Nephron progenitor cell (in vitro differentiated cells): ENCODE measurements at regions not wholly inside any gene's neighbourhood (a gene's known extent, or its start where the extent isn't known, plus 50 kb on each side); places are given as distances from the start of the nearest gene placed in this dataset.

Experiments
- DNase-seq: peaks from one replicate; pipeline ENCODE4 v3.0.0; 2021
- H3K27ac Mint-ChIP-seq: 2 replicates; pipeline ENCODE4 v1.8.0; 2021; ENCODE audit warnings: mild to moderate bottlenecking, moderate library complexity, mixed read lengths
- H3K27me3 Mint-ChIP-seq: 2 replicates; pipeline ENCODE4 v1.8.0; 2021; ENCODE audit warnings: mild to moderate bottlenecking, low read depth, mixed read lengths; ENCODE audit not compliant: poor library complexity
- H3K36me3 Mint-ChIP-seq: 2 replicates; pipeline ENCODE4 v1.8.0; 2021; ENCODE audit warnings: low read depth, mixed read lengths
- H3K4me1 Mint-ChIP-seq: 2 replicates; pipeline ENCODE4 v1.8.0; 2021; ENCODE audit warnings: mixed read lengths
- H3K4me3 Mint-ChIP-seq: 2 replicates; pipeline ENCODE4 v1.8.0; 2021; ENCODE audit warnings: mild to moderate bottlenecking, moderate library complexity, mixed read lengths
- H3K9me3 Mint-ChIP-seq: 2 replicates; pipeline ENCODE4 v1.8.0; 2021; ENCODE audit warnings: mild to moderate bottlenecking, moderate library complexity, mixed read lengths
- CTCF ChIP-seq: fragments of 200-600 bp; sonication (generic); IDR thresholded peaks from 2 replicates; pipeline ENCODE4 v1.5.0; 2021; ENCODE audit warnings: antibody characterized with exemption

DNA sequence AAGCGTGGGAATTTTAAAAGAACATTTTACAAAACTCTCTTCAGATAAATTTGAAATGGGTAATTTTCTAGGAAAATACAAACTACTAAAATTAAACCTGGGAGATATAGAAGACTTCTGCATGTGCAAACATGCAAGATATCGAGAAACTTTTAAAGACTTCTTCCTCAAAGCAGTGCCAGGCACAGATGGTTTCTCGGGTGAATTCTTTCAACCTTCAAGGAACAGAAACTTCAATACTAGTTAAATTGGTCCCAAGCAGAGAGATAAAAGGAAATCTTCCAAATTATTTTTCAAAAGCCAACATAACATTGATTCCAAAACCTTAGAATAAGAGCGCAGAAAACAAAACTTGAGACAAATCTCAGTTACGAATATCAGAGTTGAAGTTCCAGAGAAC is 732.7 kb downstream of the PDCD6IP start:
- peaks cover 2% of the 10 kb centered on the region for H3K27me3 Mint-ChIP-seq
- DNase-seq, result no peak
- no peaks in the 10 kb centered on the region for H3K4me1 Mint-ChIP-seq
- no peaks in the 10 kb centered on the region for H3K36me3 Mint-ChIP-seq
- peaks cover 6% of the 10 kb centered on the region for H3K9me3 Mint-ChIP-seq
- H3K4me3 Mint-ChIP-seq, result no peak overlapping the region
- H3K27ac Mint-ChIP-seq, result no peak overlapping the region
- TF ChIP-seq CTCF, result no peak

GRCh38 chr3:34533451-34533850 is 735.0 kb downstream of the PDCD6IP start:
- Mint-ChIP-seq H3K4me1 (no peaks in the 10 kb centered on the region), H3K27me3 (peaks cover 2% of the 10 kb centered on the region), H3K27ac (no peak overlapping the region), H3K36me3 (no peaks in the 10 kb centered on the region), H3K9me3 (peaks cover 6% of the 10 kb centered on the region), H3K4me3 (no peak overlapping the region)
- no peak for TF ChIP-seq CTCF
- DNase-seq, result no peak

DNA sequence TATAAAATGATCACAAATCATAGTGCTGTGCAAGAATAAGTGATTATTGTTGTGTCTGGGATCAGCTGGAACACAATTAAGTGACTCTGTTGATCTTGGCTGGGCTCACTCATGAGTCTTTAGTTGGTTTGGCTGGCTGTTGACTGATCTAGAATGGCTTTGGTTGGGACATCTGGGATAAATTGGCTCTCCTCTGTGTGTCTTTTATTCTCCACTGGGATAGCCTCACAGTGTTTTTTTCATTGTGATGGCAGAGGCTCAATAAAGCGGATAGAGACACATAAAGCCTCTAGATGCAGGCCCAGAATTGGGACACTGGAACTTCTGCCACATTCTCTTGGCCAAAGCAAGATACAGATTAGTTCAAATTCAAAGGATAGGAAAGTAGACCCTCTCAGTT is 735.6 kb downstream of the PDCD6IP start:
- Mint-ChIP-seq H3K4me1 (no peaks in the 10 kb centered on the region), H3K4me3 (no peak overlapping the region)

DNA sequence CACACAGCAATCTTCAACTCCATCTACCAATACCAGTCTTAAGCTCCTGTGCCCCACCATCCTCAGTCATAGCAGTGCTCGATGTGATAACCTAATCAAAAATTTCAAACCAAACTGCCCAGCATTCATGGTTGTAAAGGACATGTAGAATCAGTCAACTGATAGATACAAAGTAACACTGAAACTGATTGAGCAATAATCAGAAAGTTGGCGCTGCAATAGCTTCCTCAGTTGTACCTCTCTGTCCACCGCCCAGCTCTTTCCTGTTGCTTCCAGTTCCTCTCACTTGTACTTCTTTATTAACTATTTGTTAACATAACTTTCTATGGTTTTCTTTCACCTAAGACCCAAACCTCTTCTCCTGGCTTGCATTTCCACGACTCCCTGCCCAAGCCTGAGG is 745.7 kb downstream of the PDCD6IP start:
- no peak overlapping the region for H3K27ac Mint-ChIP-seq
- no peaks in the 10 kb centered on the region for H3K4me1 Mint-ChIP-seq
- no peak for DNase-seq
- no peaks in the 10 kb centered on the region for H3K9me3 Mint-ChIP-seq
- no peaks in the 10 kb centered on the region for H3K27me3 Mint-ChIP-seq
- no peak overlapping the region for H3K4me3 Mint-ChIP-seq
- H3K36me3 Mint-ChIP-seq, result no peaks in the 10 kb centered on the region
- TF ChIP-seq CTCF, result no peak

More for the DNA sequence above, 735.6 kb downstream of the PDCD6IP start:
- Mint-ChIP-seq H3K27me3 (peaks cover 6% of the 10 kb centered on the region), H3K9me3 (peaks cover 6% of the 10 kb centered on the region), H3K36me3 (no peaks in the 10 kb centered on the region), H3K27ac (no peak overlapping the region)
- DNase-seq, result no peak
- no peak for TF ChIP-seq CTCF

DNA sequence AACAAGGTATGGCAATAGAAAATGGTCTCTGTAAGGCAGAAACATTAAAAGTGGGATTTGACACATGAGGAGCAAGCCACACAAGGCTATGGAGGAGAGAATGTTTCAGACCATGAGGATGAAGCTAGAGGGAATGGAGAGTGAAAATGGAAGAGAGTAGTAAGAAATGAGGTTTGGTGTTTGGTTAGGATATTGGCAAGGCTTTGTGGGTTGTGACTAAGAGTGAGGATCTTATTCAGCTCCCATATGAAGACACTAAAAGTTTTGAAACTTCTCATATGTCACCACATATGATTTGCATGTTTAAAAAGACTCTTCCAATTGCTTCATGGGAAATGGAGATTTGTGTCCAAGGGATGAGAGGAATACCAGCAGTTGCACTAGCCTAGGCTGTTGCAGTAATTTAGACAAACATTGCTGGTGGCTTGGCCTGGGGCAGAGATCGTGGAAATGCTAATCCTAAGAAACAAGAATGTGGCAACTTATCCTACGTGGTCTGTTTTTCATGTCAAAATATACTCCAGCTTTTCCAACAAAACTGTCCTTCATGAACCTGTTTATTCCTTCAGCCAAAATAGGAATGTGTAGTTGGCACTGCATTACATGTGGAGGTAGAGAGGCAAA is 749.0 kb downstream of the PDCD6IP start:
- H3K36me3 Mint-ChIP-seq, result no peaks in the 10 kb centered on the region
- no peak overlapping the region for H3K27ac Mint-ChIP-seq
- H3K4me1 Mint-ChIP-seq, result no peaks in the 10 kb centered on the region
- DNase-seq, result no peak
- H3K4me3 Mint-ChIP-seq, result no peak overlapping the region
- H3K27me3 Mint-ChIP-seq, result no peaks in the 10 kb centered on the region
- TF ChIP-seq CTCF, result no peak
- no peaks in the 10 kb centered on the region for H3K9me3 Mint-ChIP-seq

DNA sequence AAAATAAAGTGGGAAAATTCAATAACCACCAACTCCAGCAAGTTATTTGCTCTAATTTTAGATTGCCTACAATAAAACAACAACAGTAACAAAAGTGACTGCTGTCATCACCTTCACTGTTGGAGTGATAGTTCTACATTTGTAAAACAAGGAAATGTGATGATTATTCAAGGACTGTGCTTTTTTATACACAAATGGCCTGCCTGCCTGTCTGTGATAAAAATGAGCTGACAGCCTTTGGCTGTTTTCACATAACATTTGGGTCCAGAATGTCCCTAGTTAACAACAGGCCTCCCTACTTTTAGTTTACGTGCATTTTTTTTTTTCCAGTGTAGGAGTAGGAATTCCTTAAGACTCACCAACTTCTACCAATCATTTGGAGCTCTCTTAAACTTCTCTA is 768.8 kb downstream of the PDCD6IP start:
- no peak overlapping the region for H3K4me3 Mint-ChIP-seq
- peaks cover 8% of the 10 kb centered on the region for H3K36me3 Mint-ChIP-seq
- TF ChIP-seq CTCF, result no peak
- peaks cover 34% of the 10 kb centered on the region for H3K9me3 Mint-ChIP-seq
- DNase-seq, result no peak
- H3K27me3 Mint-ChIP-seq, result no peaks in the 10 kb centered on the region
- no peaks in the 10 kb centered on the region for H3K4me1 Mint-ChIP-seq
- H3K27ac Mint-ChIP-seq, result no peak overlapping the region
